HG03469 (cell line): ENCODE measurements at regions not wholly inside any gene's neighbourhood (a gene's known extent, or its start where the extent isn't known, plus 50 kb on each side); places are given as distances from the start of the nearest gene placed in this dataset.

Experiments used
- ATAC-seq: cut with Tn5 transposase; IDR thresholded peaks from one replicate; pipeline ENCODE4 v1.9.1; 2021; ENCODE audit warnings: mild to moderate bottlenecking, moderate library complexity, moderate number of reproducible peaks; ENCODE audit not compliant: unreplicated experiment

- ATAC-seq: no peak
These were observed 458.7 kb downstream of the BMP2 start for GRCh38 chr20:7226156-7226555.

GRCh38 chr20:7231303-7231702 is 463.8 kb downstream of the BMP2 start:
- ATAC-seq: no peak

- ATAC-seq: no peak
These were observed 465.3 kb downstream of the BMP2 start for GRCh38 chr20:7232796-7233195.

GRCh38 chr20:7237251-7237650 is 469.8 kb downstream of the BMP2 start:
- no peak for ATAC-seq

GRCh38 chr20:7240490-7240889 is 473.0 kb downstream of the BMP2 start:
- no peak for ATAC-seq

GRCh38 chr20:7248281-7249201 is 481.1 kb downstream of the BMP2 start:
- no peak for ATAC-seq

GRCh38 chr20:7250337-7250736 is 482.9 kb downstream of the BMP2 start:
- ATAC-seq: no peak

- no peak for ATAC-seq
These were observed 489.6 kb downstream of the BMP2 start for GRCh38 chr20:7257099-7257498.

- no peak for ATAC-seq
These were observed 490.4 kb downstream of the BMP2 start for GRCh38 chr20:7257692-7258466.

- no peak for ATAC-seq
These were observed 495.3 kb downstream of the BMP2 start for GRCh38 chr20:7262803-7263202.

GRCh38 chr20:7264137-7264536 is 496.7 kb downstream of the BMP2 start:
- ATAC-seq: no peak

- ATAC-seq: no peak
These were observed 502.0 kb downstream of the BMP2 start for GRCh38 chr20:7269452-7269851.

- ATAC-seq: no peak
These were observed 505.0 kb downstream of the BMP2 start for GRCh38 chr20:7272512-7272911.

GRCh38 chr20:7274870-7275269 is 507.4 kb downstream of the BMP2 start:
- no peak for ATAC-seq

GRCh38 chr20:7275645-7276237 is 508.3 kb downstream of the BMP2 start:
- no peak for ATAC-seq

- no peak for ATAC-seq
These were observed 518.6 kb downstream of the BMP2 start for GRCh38 chr20:7285918-7286556.

- no peak for ATAC-seq
These were observed 523.9 kb downstream of the BMP2 start for GRCh38 chr20:7291323-7291943.

GRCh38 chr20:7291946-7292345 is 524.5 kb downstream of the BMP2 start:
- no peak for ATAC-seq

GRCh38 chr20:7294816-7295360 is 527.4 kb downstream of the BMP2 start:
- ATAC-seq: no peak

GRCh38 chr20:7301807-7302206 is 534.3 kb downstream of the BMP2 start:
- no peak for ATAC-seq
